ENCODE measurements at regions not wholly inside any gene's neighbourhood (a gene's known extent, or its start where the extent isn't known, plus 50 kb on each side); places are given as distances from the start of the nearest gene placed in this dataset.
A peak's percentile ranks its signal among the peaks of the same experiment; 100 is the strongest.
"Not testable (repeated sequence)": the region's sequence is repeated elsewhere in the genome, so short reads cannot be mapped to it uniquely, and the experiment has no call there.

DNA sequence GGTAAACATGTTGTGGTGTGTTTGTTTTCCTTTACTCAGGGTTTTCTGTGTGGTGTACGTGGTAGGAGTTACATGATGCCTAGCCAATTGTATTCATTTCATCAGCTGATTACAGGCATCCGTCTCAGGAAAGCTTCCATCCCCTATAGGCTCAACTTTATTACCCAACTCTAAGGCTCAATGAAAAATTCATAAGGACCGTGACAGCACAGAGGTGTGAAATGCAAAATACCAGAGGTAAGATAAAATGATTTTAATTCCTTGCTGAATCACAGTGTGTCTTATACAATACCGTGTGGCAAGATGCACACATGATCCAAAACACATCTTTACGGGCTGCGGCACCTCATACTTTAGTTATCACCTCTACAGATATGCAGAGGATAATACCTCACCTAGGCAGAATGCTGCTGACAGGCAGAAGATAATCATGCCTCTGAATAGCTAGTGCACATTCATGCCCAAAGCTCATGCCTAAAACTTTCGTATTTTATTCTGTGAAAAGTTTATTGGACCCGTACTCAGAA is 87.2 kb upstream of the DIO2 start:
- no peak for DNase-seq (ENCODE audit: low read depth)

DNA sequence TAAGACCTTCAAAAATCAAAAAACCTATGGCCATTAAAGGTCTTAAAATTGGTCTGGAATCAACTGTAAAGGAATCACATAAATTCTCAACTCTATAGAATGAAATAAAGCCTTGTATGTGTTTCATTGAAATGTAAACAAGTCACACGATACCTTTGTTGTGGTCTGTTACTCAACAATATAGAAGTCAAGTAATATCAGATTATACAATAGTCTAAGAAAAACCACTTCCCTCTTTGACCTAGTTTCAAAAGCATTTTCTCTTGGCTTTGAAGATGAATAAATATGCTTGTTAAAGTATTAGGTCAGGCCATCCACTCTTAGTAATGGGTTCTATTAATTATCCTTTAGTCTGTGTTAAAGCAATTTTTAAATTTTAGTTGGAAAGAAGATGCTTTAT is 79.8 kb upstream of the DIO2 start:
- DNase-seq (ENCODE audit: low read depth), result no peak

DNA sequence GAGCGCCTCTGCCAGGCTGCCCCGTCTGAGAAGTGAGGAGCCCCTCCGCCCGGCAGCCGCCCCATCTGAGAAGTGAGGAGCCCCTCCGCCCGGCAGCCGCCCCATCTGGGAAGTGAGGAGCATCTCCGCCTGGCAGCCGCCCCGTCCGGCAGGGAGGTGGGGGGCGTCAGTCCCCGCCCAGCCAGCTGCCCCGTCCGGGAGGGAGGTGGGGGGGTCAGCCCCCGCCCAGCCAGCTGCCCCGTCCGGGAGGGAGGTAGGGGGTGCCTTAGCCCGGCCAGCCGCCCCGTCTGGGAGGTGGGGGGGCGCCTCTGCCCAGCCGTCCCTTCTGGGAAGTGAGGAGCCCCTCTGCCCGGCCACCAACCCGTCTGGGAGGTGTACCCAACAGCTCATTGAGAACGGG is 75.4 kb upstream of the DIO2 start:
- not testable (repeated sequence) for DNase-seq (ENCODE audit: low read depth)

DNA sequence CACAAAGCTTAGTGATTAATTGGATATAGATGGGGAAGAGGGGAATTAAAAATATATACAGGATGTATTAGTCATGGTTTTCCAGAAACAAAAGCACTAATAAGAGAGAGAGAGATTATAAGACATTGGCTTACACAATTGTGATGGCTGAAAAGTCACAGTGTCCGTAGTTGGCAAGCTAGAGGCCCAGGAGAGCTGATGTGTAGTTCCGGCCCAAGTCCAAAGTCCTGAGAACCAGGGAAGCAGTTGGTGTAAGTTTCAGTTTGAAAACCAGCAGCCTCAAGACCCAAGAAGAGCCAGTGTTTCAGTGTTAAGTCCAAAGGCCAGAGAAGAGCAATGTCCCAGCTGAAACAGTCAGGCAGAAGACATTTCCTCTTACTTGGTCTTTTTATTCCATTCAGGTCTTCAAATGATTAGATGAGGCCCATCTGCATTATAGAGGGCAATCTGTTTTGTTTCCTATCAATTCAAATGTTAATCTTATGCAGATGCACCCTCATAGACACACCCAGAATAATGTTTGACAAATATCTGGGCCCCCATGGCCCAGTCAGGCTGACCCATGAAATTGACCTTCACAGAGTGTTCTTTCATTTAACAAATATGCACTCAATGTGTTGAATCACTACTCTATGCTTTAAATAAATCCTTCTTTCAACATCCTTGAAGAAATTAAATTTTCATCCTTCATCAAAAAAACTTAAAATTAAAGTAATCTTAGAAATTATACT is 67.2 kb upstream of the DIO2 start:
- peak; percentile 80 for DNase-seq (ENCODE audit: low read depth)

DNA sequence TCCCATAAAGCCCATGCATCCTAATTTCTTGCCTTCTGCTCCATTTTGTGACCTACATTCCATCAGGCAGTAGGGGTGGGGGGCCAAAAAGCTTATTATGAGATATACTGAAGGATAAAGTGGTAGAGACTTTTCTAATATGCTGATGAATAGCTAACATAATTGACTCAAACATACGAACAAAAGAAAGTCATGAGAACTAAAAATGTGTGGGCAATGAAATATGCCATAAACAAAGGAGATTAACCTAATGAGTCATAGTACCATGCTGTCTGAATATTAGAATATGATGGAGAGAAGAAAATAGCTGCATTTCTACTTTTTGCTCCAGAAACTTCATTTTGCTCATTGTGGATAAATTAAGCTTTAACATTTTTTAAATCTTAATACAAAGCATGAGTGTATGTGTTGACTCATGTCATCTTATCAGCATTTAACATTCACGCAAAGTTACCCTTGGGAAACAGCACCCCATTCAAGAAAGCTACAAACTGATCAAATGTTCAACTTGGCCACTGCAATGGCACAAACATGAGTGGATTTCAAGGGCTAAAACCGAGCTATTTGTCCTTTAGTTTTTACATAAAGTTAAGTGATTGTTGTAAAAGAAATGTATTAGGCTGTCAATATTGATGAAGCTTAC is 64.0 kb upstream of the DIO2 start:
- DNase-seq (ENCODE audit: low read depth), result no peak

DNA sequence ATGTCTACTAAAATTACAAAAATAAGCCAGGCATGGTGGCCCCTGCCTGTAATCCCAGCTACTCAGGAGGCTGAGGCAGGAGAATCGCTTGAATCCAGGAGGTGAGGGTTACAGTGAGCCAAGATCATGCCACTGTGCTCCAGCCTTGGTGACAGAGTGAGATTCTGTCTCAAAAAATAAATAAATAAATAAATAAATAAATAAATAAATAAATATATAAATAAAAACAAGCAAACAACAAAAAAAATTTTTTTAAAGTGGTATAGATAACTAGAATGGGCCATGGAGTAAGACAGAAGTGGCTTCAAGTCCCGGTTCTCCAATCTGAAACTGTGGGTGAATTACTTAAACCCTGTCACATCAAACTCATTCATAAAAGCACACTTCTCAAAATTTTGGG is 63.0 kb upstream of the DIO2 start:
- DNase-seq (ENCODE audit: low read depth), result not testable (repeated sequence)

DNA sequence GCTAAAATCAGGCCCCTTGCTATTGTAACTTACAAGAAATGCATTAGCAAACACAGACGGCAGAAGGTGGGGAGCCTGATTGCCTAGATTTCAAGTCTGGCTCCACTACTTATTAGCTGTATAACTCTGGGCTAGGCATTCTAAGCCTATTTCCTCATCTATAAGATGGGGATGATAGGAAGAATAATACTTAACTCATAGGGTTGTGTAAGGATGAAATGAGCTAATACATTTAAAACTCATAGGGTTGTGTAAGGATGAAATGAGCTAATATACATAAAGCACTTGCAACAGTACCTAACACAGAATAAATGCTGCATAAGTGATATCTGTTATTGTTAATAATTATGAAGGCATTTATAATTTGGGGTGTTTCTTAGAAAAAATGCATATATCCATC is 60.1 kb upstream of the DIO2 start:
- DNase-seq (ENCODE audit: low read depth), result no peak

DNA sequence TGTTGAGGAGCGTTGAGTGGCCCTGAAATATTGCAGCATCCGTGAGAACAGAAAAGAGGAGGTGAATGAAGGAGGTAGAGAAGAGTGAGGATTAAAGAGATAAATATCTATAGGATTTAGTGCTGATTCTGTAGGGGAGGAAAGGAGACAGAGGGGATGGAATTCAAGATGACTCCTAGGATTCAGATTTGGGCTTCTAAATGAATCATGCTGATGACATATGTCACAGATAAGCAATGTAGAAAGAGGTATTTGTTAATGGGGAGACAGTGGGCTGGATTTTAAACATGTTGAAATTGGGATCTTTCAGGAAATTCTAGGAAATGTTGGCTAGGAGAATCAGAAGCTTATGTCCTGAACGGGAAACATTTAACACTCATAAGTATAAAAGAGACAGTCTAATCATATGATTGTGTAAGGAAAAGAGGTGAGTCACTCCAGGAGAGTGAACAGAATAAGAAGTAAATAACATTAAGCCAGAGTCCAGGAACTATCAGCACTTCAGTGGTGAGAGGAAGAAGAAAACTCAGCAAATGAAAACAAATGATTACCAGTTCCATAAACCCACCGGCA is 58.1 kb upstream of the DIO2 start:
- peak; percentile 70 for DNase-seq (ENCODE audit: low read depth)

DNA sequence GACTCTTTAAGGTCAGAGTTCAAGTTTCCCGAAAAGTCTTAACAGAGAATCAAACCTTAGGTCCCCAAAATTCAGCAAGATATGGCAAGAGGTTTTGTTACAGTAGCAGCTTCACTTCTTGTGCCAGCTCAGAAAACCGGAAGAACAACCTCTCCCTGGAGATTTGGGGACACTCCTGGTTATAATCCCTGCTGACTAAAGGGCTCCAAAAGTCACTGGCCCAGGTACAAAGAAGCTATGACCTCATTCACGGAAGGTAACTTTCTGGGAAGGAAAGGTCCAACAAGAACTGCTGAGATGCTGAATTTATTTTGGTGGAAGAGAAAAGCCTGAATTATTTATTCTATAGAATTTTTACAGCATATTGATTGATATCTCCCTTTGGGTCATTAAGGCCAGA is 55.6 kb upstream of the DIO2 start:
- DNase-seq (ENCODE audit: low read depth), result no peak

DNA sequence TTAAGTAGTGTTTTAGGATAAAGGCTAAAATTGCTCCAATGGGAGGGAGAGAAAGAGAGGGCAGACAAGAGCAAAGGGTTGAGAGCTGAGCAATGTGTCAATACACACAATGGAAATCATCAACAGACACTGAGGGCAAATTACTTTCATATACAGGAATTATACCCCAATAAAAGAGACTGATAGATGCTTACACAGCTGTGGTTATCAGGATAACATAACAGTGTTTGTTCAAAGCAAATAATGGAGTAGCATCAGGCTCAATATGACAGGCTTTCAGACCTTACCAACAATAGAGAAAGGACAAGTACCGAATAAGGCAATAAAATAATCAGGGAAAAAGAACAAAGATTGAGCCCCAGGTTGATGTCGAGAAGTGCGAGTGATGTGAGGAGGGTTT is 53.4 kb upstream of the DIO2 start:
- no peak for DNase-seq (ENCODE audit: low read depth)
